ENCODE measurements at regions not wholly inside any gene's neighbourhood (a gene's known extent, or its start where the extent isn't known, plus 50 kb on each side); places are given as distances from the start of the nearest gene placed in this dataset.

DNA sequence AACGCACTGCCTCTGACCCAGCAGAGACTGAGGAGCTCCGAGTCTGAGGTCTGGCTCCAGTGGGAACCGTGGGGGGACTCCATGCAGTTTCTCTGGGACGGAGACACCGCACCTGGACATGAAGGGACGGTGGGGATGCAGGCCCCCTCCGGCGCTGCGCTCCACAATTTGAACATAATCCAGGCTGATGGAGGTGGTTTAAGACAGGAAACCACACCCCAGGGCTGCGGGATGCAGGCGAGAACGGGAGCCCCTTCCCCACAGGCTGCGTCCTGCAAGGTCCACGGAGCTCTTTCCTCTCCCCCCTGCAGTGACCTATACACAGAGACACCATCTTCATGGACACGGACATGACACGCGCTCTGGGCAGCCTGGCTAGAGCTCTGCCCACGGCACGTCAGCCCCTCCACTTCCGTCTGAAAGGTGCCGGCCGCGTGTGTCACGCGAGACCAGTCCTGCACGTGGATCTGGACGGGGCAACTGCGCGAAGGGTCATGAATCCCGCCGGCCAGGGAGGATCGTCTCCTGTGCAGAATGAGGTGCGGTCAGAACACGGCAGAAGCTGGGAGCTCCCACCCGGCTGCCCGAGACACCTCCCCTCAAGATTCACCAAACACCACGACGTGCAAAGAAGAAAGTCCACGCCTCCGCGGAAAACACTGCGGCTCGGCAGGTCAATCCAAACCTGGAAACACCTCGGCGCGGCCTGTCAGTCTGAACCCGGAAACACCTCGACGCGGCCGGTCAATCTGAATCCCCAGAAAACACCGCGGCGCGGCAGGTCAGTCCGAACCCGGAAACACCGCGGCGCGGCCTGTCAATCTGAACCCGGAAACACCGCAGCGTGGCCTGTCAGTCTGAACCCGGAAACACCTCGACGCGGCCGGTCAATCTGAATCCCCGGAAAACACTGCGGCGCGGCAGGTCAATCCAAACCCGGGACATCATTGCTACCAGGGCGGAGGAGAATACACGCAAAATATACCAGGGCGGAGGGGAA, 212.4 kb downstream of the BRD1 start:
- Mint-ChIP-seq H3K27ac (no peak overlapping the region), H3K4me3 (no peak overlapping the region), H3K9me3 (no peaks in the 10 kb centered on the region), H3K27me3 (ENCODE audit: low read depth in 2 of 2) (no peaks in the 10 kb centered on the region), H3K36me3 (no peaks in the 10 kb centered on the region), H3K4me1 (peaks cover 0 to 15% of the 10 kb centered on the region in 2 donors)
- no peak overlapping the region for H3K27ac ChIP-seq (ENCODE audit: low read length)
- H3K4me1 ChIP-seq (ENCODE audit: control insufficient read depth, insufficient read depth, low read length), result no peaks in the 10 kb centered on the region
- intact Hi-C loops (cut with micrococcal nuclease), result no loop called here
- no peak for ATAC-seq
- WGBS (ENCODE audit: insufficient coverage), result 93% methylated on average over 77 of the region's 77 CpGs
- H3K4me3 ChIP-seq (ENCODE audit: low read length), result no peak overlapping the region
- TF ChIP-seq, protein P1, sequence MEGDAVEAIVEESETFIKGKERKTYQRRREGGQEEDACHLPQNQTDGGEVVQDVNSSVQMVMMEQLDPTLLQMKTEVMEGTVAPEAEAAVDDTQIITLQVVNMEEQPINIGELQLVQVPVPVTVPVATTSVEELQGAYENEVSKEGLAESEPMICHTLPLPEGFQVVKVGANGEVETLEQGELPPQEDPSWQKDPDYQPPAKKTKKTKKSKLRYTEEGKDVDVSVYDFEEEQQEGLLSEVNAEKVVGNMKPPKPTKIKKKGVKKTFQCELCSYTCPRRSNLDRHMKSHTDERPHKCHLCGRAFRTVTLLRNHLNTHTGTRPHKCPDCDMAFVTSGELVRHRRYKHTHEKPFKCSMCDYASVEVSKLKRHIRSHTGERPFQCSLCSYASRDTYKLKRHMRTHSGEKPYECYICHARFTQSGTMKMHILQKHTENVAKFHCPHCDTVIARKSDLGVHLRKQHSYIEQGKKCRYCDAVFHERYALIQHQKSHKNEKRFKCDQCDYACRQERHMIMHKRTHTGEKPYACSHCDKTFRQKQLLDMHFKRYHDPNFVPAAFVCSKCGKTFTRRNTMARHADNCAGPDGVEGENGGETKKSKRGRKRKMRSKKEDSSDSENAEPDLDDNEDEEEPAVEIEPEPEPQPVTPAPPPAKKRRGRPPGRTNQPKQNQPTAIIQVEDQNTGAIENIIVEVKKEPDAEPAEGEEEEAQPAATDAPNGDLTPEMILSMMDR (IDR thresholded peaks at IDR 0.05), result no peak
- no peak for DNase-seq
- no peaks in the 10 kb centered on the region for H3K36me3 ChIP-seq (ENCODE audit: control insufficient read depth, insufficient read depth, low read length)
- H3K9me3 ChIP-seq (ENCODE audit: control insufficient read depth, insufficient read depth, low read length), result peaks cover 5% of the 10 kb centered on the region
- H3K27me3 ChIP-seq (ENCODE audit: control insufficient read depth, insufficient read depth, low read length), result no peaks in the 10 kb centered on the region

DNA sequence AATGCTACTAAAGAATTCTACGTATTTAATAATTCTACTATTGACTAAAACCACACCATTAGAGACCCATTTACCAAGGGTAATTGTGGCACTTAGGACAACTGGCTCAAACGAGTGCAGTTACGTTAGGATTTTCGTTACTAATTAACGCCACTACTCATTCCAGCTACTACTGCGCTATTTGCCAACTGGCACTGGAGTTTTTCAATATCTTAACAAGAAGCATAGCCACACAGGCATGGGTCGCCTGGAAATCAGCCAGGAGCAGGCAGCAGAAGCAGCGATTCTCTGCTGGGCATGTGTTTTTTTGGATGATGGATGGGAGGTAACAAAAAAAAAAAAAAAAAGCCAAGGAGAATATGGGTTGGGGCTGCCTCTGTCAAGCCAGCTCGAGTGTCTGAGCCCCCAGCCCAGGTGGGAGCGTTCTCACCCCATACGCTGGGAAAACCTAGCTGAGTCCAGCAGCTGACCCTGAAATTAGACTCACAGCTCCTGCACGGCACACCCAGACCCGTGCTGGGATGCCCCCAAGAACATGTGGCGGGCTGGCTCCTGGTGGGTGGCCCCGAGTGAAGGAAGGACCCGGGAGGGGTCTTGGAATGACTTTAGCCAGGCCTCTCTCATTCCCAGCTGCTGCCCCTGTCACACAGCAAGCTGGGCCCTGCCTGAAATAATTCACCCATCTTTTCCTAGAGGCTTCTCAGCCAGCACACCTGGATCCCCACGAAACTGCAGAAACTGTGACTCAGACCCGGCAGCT, 214.0 kb downstream of the BRD1 start:
- H3K4me3 Mint-ChIP-seq, result no peak overlapping the region
- Histone ChIP-seq H3K27ac (ENCODE audit: low read length) (no peak overlapping the region), H3K4me3 (ENCODE audit: low read length) (no peak overlapping the region), H3K4me1 (ENCODE audit: control insufficient read depth, insufficient read depth, low read length) (no peaks in the 10 kb centered on the region), H3K36me3 (ENCODE audit: control insufficient read depth, insufficient read depth, low read length) (no peaks in the 10 kb centered on the region), H3K27me3 (ENCODE audit: control insufficient read depth, insufficient read depth, low read length) (no peaks in the 10 kb centered on the region), H3K9me3 (ENCODE audit: control insufficient read depth, insufficient read depth, low read length) (peaks cover 5% of the 10 kb centered on the region)
- H3K4me1 Mint-ChIP-seq, result peaks cover 0 to 21% of the 10 kb centered on the region in 2 donors
- H3K27ac Mint-ChIP-seq, result no peak overlapping the region
- WGBS (ENCODE audit: insufficient coverage), result 96% methylated on average over 18 of the region's 18 CpGs
- no peaks in the 10 kb centered on the region for H3K27me3 Mint-ChIP-seq (ENCODE audit: low read depth in 2 of 2)
- intact Hi-C loops (cut with micrococcal nuclease), result no loop called here
- TF ChIP-seq, protein P1 (IDR thresholded peaks at IDR 0.05), result no peak
- no peaks in the 10 kb centered on the region for H3K36me3 Mint-ChIP-seq
- DNase-seq (no peak), ATAC-seq (no peak)
- no peaks in the 10 kb centered on the region for H3K9me3 Mint-ChIP-seq

DNA sequence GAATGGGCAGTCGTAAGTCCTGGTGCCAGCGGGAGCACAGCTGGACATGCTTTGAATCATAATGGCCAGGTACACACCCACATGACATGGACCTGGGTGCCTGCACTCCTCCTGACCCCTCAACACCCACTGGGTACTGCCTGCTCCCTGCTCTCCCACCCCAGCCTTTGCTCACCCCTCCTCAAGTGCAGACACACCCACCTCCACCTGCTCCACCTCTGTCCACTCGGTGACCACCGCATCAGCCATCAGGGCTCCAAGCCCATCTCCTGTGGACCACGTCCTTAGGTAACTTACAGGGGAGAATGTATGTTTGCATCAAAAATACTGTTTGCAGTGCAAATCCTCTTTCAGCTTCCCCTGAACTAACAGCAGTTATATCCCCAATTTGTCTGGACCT, 214.6 kb downstream of the BRD1 start:
- peaks cover 0 to 19% of the 10 kb centered on the region in 2 donors for H3K4me1 Mint-ChIP-seq
- no peak overlapping the region for H3K27ac ChIP-seq (ENCODE audit: low read length)
- no peak for ATAC-seq
- H3K36me3 ChIP-seq (ENCODE audit: control insufficient read depth, insufficient read depth, low read length), result no peaks in the 10 kb centered on the region
- 96% methylated on average over 5 of the region's 5 CpGs for WGBS (ENCODE audit: insufficient coverage)
- TF ChIP-seq, protein P1 (IDR thresholded peaks at IDR 0.05), result no peak
- no peak overlapping the region for H3K4me3 Mint-ChIP-seq
- no peaks in the 10 kb centered on the region for H3K4me1 ChIP-seq (ENCODE audit: control insufficient read depth, insufficient read depth, low read length)
- no peaks in the 10 kb centered on the region for H3K9me3 Mint-ChIP-seq
- intact Hi-C loops (cut with micrococcal nuclease), result no loop called here
- DNase-seq, result no peak
- no peak overlapping the region for H3K27ac Mint-ChIP-seq
- H3K27me3 Mint-ChIP-seq (ENCODE audit: low read depth in 2 of 2), result no peaks in the 10 kb centered on the region
- no peak overlapping the region for H3K4me3 ChIP-seq (ENCODE audit: low read length)
- H3K9me3 ChIP-seq (ENCODE audit: control insufficient read depth, insufficient read depth, low read length), result peaks cover 5% of the 10 kb centered on the region
- H3K27me3 ChIP-seq (ENCODE audit: control insufficient read depth, insufficient read depth, low read length), result no peaks in the 10 kb centered on the region
- H3K36me3 Mint-ChIP-seq, result no peaks in the 10 kb centered on the region
